ENCODE measurements at regions not wholly inside any gene's neighbourhood (a gene's known extent, or its start where the extent isn't known, plus 50 kb on each side); places are given as distances from the start of the nearest gene placed in this dataset.

DNA sequence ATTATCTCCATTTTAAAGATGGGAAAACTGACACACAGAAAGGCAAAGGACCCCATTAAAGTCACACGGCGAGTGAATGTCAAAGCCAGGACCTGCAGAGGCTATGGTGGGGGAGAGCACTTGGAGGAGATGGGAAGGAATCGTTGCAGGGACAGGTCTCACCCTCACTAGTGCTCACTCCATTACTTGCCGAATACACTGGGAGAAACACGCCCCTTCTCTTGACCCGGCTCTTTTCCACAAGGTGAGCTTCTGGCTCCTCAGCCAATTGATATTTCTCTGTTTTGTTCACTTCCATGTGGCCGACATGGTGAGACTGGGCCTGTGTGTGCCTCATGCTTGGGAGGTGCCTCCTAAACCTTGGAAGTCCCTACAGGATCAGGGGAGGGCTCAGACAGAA, 117.8 kb upstream of the KCNG1 start:
- no peak for FAIRE-seq
- DNase-seq (ENCODE audit: low read depth in 1 of 2, low spot score in 1 of 2), result no peak
- no peak for TF ChIP-seq JUNB (IDR thresholded peaks at IDR 0.05)
- no peak for TF ChIP-seq EHMT2 (IDR thresholded peaks at IDR 0.05; ENCODE audit: low read depth)
- TF ChIP-seq BHLHE40 (IDR thresholded peaks at IDR 0.05; ENCODE audit: low read depth, low read length), result no peak
- no peak for TF ChIP-seq RARB (CRISPR knock-in tag; IDR thresholded peaks at IDR 0.05)
- TF ChIP-seq HDAC2 (IDR thresholded peaks at IDR 0.05), result no peak
- no peak for TF ChIP-seq HMGXB4 (CRISPR knock-in tag; IDR thresholded peaks at IDR 0.05; ENCODE audit: borderline replicate concordance)
- TF ChIP-seq CBX2 (IDR thresholded peaks at IDR 0.05; ENCODE audit: borderline replicate concordance, low read depth), result no peak
- no peak for TF ChIP-seq KDM1A (IDR thresholded peaks at IDR 0.05; ENCODE audit: low read depth)
- no peak for TF ChIP-seq RCOR1 (IDR thresholded peaks at IDR 0.05; ENCODE audit: low read depth, low read length)
- no peak for TF ChIP-seq GATA3 (IDR thresholded peaks at IDR 0.05; ENCODE audit: borderline replicate concordance)
- TF ChIP-seq CHD4 (IDR thresholded peaks at IDR 0.05; ENCODE audit: borderline replicate concordance), result no peak
- no peak for TF ChIP-seq FOXS1 (CRISPR knock-in tag; IDR thresholded peaks at IDR 0.05)
- Histone ChIP-seq H3K4me3 (no peak overlapping the region), H3K4me1 (no peaks in the 10 kb centered on the region), H3K27ac (no peak overlapping the region), H3K4me2 (no peak overlapping the region), H3K9me3 (peaks cover 5% of the 10 kb centered on the region; the same call in 1 of the 3 replicates)
- POLR2A ChIA-PET, result no interaction called here
- CTCF ChIA-PET, result no interaction called here
- 56% methylated on average over 7 of the region's 7 CpGs for WGBS (ENCODE audit: missing lambda C conversion rate)
- ATAC-seq, result no peak

- no peaks in the 10 kb centered on the region for H3K4me1 ChIP-seq
- no peak overlapping the region for H3K4me3 ChIP-seq
- WGBS (ENCODE audit: missing lambda C conversion rate), result 49% methylated on average over 3 of the region's 3 CpGs
- POLR2A ChIA-PET, result no interaction called here
- no peak for DNase-seq (ENCODE audit: low read depth in 1 of 2, low spot score in 1 of 2)
- no peak overlapping the region for H3K27ac ChIP-seq
- TF ChIP-seq MAZ (IDR thresholded peaks at IDR 0.05; ENCODE audit: borderline replicate concordance, low read depth, low read length), result no peak
- no peak for TF ChIP-seq RCOR1 (IDR thresholded peaks at IDR 0.05; ENCODE audit: low read depth, low read length)
- TF ChIP-seq CHD4 (IDR thresholded peaks at IDR 0.05; ENCODE audit: borderline replicate concordance), result no peak
- no peak for TF ChIP-seq FOSL2 (IDR thresholded peaks at IDR 0.05)
- TF ChIP-seq FOSL2 (CRISPR knock-in tag; IDR thresholded peaks at IDR 0.05), result no peak
- TF ChIP-seq KDM5A (IDR thresholded peaks at IDR 0.05), result no peak
- no peak for TF ChIP-seq ZNF302 (CRISPR knock-in tag; IDR thresholded peaks at IDR 0.05)
- TF ChIP-seq CBX2 (IDR thresholded peaks at IDR 0.05; ENCODE audit: borderline replicate concordance, low read depth), result no peak
- no peak for TF ChIP-seq BCL3 (IDR thresholded peaks at IDR 0.05)
- no peak for ATAC-seq
- no peak overlapping the region for H3K4me2 ChIP-seq
- no peak for FAIRE-seq
- CTCF ChIA-PET, result no interaction called here
- H3K9me3 ChIP-seq, result no peaks in the 10 kb centered on the region
Observed at GRCh38 chr20:51139891-51140290, 117.0 kb upstream of the KCNG1 start.

DNA sequence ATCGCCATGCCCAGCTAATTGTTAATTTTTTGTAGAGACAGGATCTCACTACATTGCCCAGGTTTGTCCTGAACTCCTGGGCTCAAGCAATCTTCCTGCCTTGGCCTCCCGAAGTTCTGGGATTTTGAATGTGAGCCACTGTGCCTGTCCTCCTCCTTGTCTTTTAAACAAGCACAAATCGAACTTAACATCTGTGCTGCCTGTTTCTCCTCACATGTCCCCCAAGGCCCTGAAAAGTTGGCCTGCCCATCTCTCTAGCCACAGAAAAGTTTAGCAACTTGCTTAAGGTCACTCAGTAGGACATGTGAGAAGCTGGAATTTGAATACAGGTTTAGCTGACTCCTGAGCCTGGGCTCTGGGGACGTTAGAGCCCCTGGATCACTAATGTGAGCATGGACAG, 115.7 kb upstream of the KCNG1 start:
- POLR2A ChIA-PET, result no interaction called here

More for the DNA sequence above, 115.7 kb upstream of the KCNG1 start:
- no peaks in the 10 kb centered on the region for H3K9me3 ChIP-seq
- no peak for DNase-seq (ENCODE audit: low read depth in 1 of 2, low spot score in 1 of 2)
- H3K27ac ChIP-seq, result no peak overlapping the region
- ATAC-seq, result no peak
- H3K4me1 ChIP-seq, result no peaks in the 10 kb centered on the region
- no peak overlapping the region for H3K4me3 ChIP-seq
- no peak overlapping the region for H3K4me2 ChIP-seq
- 51% methylated on average over 4 of the region's 4 CpGs for WGBS (ENCODE audit: missing lambda C conversion rate)
- CTCF ChIA-PET, result interaction anchor here (1.9 kb wide), 1 partner anchor 168 kb away, joined by 7 read pairs; no protein-coding TSS in a partner anchor
- FAIRE-seq, result no peak
- TF ChIP-seq MAFK (IDR thresholded peaks at IDR 0.05; ENCODE audit: partially characterized antibody) (no peak), CTCF (IDR thresholded peaks at IDR 0.05) (no peak), ZFP36 (IDR thresholded peaks at IDR 0.05; ENCODE audit: borderline replicate concordance, partially characterized antibody) (no peak)
